HepG2 (cell line): ENCODE measurements at regions not wholly inside any gene's neighbourhood (a gene's known extent, or its start where the extent isn't known, plus 50 kb on each side); places are given as distances from the start of the nearest gene placed in this dataset.

Source experiments
- AHR ChIP-seq: IDR thresholded peaks from 2 replicates; pipeline ENCODE4 v1.6.1; 2018; ENCODE audit warnings: missing genetic modification reagents, missing compliant biosample characterization
- BHLHE40 ChIP-seq: IDR thresholded peaks from 2 replicates; pipeline ENCODE4 v1.6.1; 2011; ENCODE audit warnings: low read length, improper control_type of control experiment
- CBX1 ChIP-seq: IDR thresholded peaks from one replicate; pipeline ENCODE4 v1.6.1; 2016; ENCODE audit warnings: antibody characterized with exemption, low read depth
- DR1 ChIP-seq: sonication (generic); formaldehyde crosslinking; IDR thresholded peaks from 2 replicates; pipeline ENCODE4 v1.8.0; 2021; ENCODE audit warnings: mild to moderate bottlenecking, missing genetic modification reagents, inconsistent platforms
- IKZF5 ChIP-seq: IDR thresholded peaks from 2 replicates; pipeline ENCODE4 v1.6.1; 2018; ENCODE audit warnings: missing genetic modification reagents, mild to moderate bottlenecking, missing compliant biosample characterization
- JDP2 ChIP-seq: sonication (generic); formaldehyde crosslinking; IDR thresholded peaks from 2 replicates; pipeline ENCODE4 v1.8.1; 2022; ENCODE audit warnings: missing genetic modification reagents, borderline replicate concordance
- NFE2L2 ChIP-seq: fragments of 150-350 bp; IDR thresholded peaks from 2 replicates; pipeline ENCODE4 v1.6.1; 2014; ENCODE audit warnings: low read length
- NR2C2 ChIP-seq: sonication (generic); formaldehyde crosslinking; IDR thresholded peaks from 2 replicates; pipeline ENCODE4 v1.4.0; 2020; ENCODE audit warnings: missing genetic modification reagents, mild to moderate bottlenecking, moderate library complexity, borderline replicate concordance
- RCOR2 ChIP-seq: IDR thresholded peaks from 2 replicates; pipeline ENCODE4 v1.6.1; 2016; ENCODE audit warnings: missing biosample characterization, missing genetic modification reagents
- SKIL ChIP-seq: sonication (generic); formaldehyde crosslinking; IDR thresholded peaks from 2 replicates; pipeline ENCODE4 v1.8.0; 2022; ENCODE audit warnings: missing genetic modification reagents, mild to moderate bottlenecking, moderate library complexity, borderline replicate concordance
- THAP8 ChIP-seq: sonication (generic); formaldehyde crosslinking; IDR thresholded peaks from 2 replicates; pipeline ENCODE4 v1.5.1; 2020; ENCODE audit warnings: missing genetic modification reagents, mild to moderate bottlenecking, borderline replicate concordance
- ZFY ChIP-seq: sonication (generic); formaldehyde crosslinking; IDR thresholded peaks from 2 replicates; pipeline ENCODE4 v1.4.0; 2020; ENCODE audit warnings: missing genetic modification reagents
- ZHX2 ChIP-seq, 2 experiments: sonication (generic) in 1 of 2; formaldehyde crosslinking in 1 of 2; IDR thresholded peaks; 2 replicates each; pipeline versions ENCODE4 v1.6.1 to v1.9.0; 2014 to 2022; ENCODE audit warnings: antibody characterized with exemption in 1 of 2, borderline replicate concordance in 1 of 2, inconsistent platforms in 1 of 2, low read depth in 1 of 2, missing genetic modification reagents in 1 of 2
- ZNF326 ChIP-seq: sonication (generic); formaldehyde crosslinking; IDR thresholded peaks from 2 replicates; pipeline ENCODE4 v1.4.0; 2020; ENCODE audit warnings: missing genetic modification reagents, borderline replicate concordance
- ZNF589 ChIP-seq: sonication (generic); formaldehyde crosslinking; conservative IDR thresholded peaks from 2 replicates; pipeline ENCODE4 v1.8.0; 2022; ENCODE audit warnings: mild to moderate bottlenecking, moderate library complexity, missing genetic modification reagents
- ZNF773 ChIP-seq: sonication (generic); formaldehyde crosslinking; IDR thresholded peaks from 2 replicates; pipeline ENCODE4 v1.4.0; 2020; ENCODE audit warnings: missing genetic modification reagents, borderline replicate concordance
- ZNF784 ChIP-seq: sonication (generic); formaldehyde crosslinking; IDR thresholded peaks from 2 replicates; pipeline ENCODE4 v1.5.1; 2020; ENCODE audit warnings: missing genetic modification reagents, mild to moderate bottlenecking, borderline replicate concordance
- ZSCAN31 ChIP-seq: sonication (generic); formaldehyde crosslinking; IDR thresholded peaks from 2 replicates; pipeline ENCODE4 v1.5.0; 2020; ENCODE audit warnings: low read depth, mild to moderate bottlenecking, missing genetic modification reagents

- TF ChIP-seq RCOR2 (CRISPR knock-in tag) (peak; percentile 23; the same call in 1 of the 2 replicates), THAP8 (CRISPR knock-in tag) (no peak), BHLHE40 (no peak), ZFY (CRISPR knock-in tag) (peak; percentile 87), ZHX2 (IDR thresholded peaks at IDR 0.05; ENCODE audit: low read depth) (no peak), ZHX2 (CRISPR knock-in tag; IDR thresholded peaks at IDR 0.05; ENCODE audit: borderline replicate concordance) (no peak), ZNF326 (CRISPR knock-in tag) (no peak), AHR (CRISPR knock-in tag) (no peak; the same call in 1 of the 2 replicates), DR1 (CRISPR knock-in tag) (no peak), IKZF5 (CRISPR knock-in tag) (peak; percentile 61; the same call in 1 of the 2 replicates), NR2C2 (CRISPR knock-in tag) (0 out of 2 replicates have a peak, but pooled peaks have one; percentile 24), NFE2L2 (no peak), CBX1 (no peak), JDP2 (CRISPR knock-in tag) (no peak), SKIL (CRISPR knock-in tag) (no peak), ZSCAN31 (CRISPR knock-in tag) (peak; percentile 54; the same call in 1 of the 2 replicates), ZNF589 (no peak), ZNF773 (no peak), ZNF784 (CRISPR knock-in tag) (no peak)
These were observed 85.0 kb upstream of the MELK start (continued) for GRCh38 chr9:36487482-36488388.
